Caco-2 (cell line): ENCODE measurements at regions not wholly inside any gene's neighbourhood (a gene's known extent, or its start where the extent isn't known, plus 50 kb on each side); places are given as distances from the start of the nearest gene placed in this dataset.

ENCODE experiments used
- BruUV-seq: library from RNA; stranded (reverse); fragments of 400-500 nt; replicated peaks from 2 replicates; lab custom pipeline; 2021; lab: Mats Ljungman, UMichigan
- CTCF ChIA-PET: fragments of 300-600 bp; sonication (Branson Sonifier 250); formaldehyde crosslinking; loops from one replicate; lab custom pipeline; 2022; ENCODE audit warnings: antibody characterized with exemption; lab: Charles Lee
- POLR2A ChIA-PET: fragments of 300-600 bp; sonication (Branson Sonifier 250); formaldehyde crosslinking; loops from one replicate; lab custom pipeline; 2022; ENCODE audit warnings: antibody characterized with exemption; lab: Charles Lee
- DNase-seq, 2 experiments: peaks; one replicate each; pipeline versions ENCODE4 v3.0.0 to v3.0.0-alpha.2; 2020 to 2022
- H3K27me3 ChIP-seq: replicated peaks from 2 replicates; pipeline ENCODE4 v1.6.0; 2011; ENCODE audit warnings: low read length; ENCODE audit not compliant: control insufficient read depth, insufficient read depth
- H3K36me3 ChIP-seq: 2 replicates; pipeline ENCODE4 v1.5.1; 2011; ENCODE audit warnings: low read length; ENCODE audit not compliant: control insufficient read depth, insufficient read depth
- H3K4me1 ChIP-seq: fragments of 250-450 bp; sonication (Bioruptor Pico); 2 replicates; pipeline ENCODE4 v1.5.1; 2020; ENCODE audit warnings: mild to moderate bottlenecking
- H3K4me3 ChIP-seq: 2 replicates; pipeline ENCODE4 v1.5.1; 2011; ENCODE audit warnings: low read depth, mild to moderate bottlenecking, control low read depth, low read length
- H3K9me3 ChIP-seq: fragments of 250-450 bp; sonication (Bioruptor Pico); 2 replicates; pipeline ENCODE4 v1.5.1; 2020; ENCODE audit warnings: mild to moderate bottlenecking, moderate library complexity
- H3K27ac Mint-ChIP-seq: one replicate; pipeline ENCODE4 v1.8.0; 2022; ENCODE audit warnings: mixed read lengths; ENCODE audit not compliant: unreplicated experiment
- H3K27me3 Mint-ChIP-seq: one replicate; pipeline ENCODE4 v1.8.0; 2022; ENCODE audit warnings: mixed read lengths; ENCODE audit not compliant: insufficient read depth, unreplicated experiment
- H3K36me3 Mint-ChIP-seq: one replicate; pipeline ENCODE4 v1.8.0; 2022; ENCODE audit warnings: mild to moderate bottlenecking, mixed read lengths; ENCODE audit not compliant: insufficient read depth, unreplicated experiment
- H3K4me1 Mint-ChIP-seq: one replicate; pipeline ENCODE4 v1.8.0; 2022; ENCODE audit warnings: low read depth, mixed read lengths; ENCODE audit not compliant: unreplicated experiment
- H3K4me3 Mint-ChIP-seq: one replicate; pipeline ENCODE4 v1.8.0; 2022; ENCODE audit warnings: mild to moderate bottlenecking, moderate library complexity, mixed read lengths; ENCODE audit not compliant: unreplicated experiment
- H3K9me3 Mint-ChIP-seq: one replicate; pipeline ENCODE4 v1.8.0; 2022; ENCODE audit warnings: mixed read lengths; ENCODE audit not compliant: unreplicated experiment
- intact Hi-C: fragments of 100-400 bp; cut with micrococcal nuclease; formaldehyde crosslinking; loops from one replicate; pipeline ENCODE4 v1.10.0; 2022; ENCODE audit not compliant: unreplicated experiment
- TF ChIP-seq, protein P1 (sequence below), 2 experiments: fragments of 200-600 bp in 1 of 2; IDR thresholded peaks; 1 replicate in 1 of 2; 2 replicates in 1 of 2; pipeline versions ENCODE4 v1.5.1 to v1.8.0; 2011 to 2022; ENCODE audit warnings: antibody characterized with exemption in 1 of 2, control low read depth in 1 of 2, inconsistent platforms in 1 of 2, low read depth in 1 of 2, low read length in 1 of 2, mild to moderate bottlenecking in 1 of 2, moderate library complexity in 1 of 2; ENCODE audit not compliant: insufficient read depth in 1 of 2, severe bottlenecking in 1 of 2, unreplicated experiment in 1 of 2

DNA sequence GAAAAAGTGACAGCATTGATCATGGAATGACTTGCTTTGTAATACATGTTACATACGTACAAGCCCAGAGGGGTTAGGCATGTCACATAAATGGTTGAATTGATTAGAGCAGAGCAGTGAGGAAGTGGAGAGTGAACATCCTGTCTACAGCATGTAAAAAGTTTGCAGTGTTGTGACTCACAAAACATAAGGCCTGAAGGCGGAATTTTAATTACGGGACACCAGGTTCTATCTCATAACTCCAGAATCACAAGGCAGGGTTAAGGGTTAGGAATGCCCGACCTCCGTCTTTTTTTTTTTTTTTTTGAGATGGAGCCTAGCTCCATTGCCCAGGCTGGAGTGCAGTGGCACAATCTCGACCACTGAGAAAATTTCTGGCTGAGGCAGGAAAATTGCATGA is 83.9 kb downstream of the MUC16 start:
- Mint-ChIP-seq H3K4me1 (no peaks in the 10 kb centered on the region), H3K27me3 (no peaks in the 10 kb centered on the region), H3K9me3 (peaks cover 26% of the 10 kb centered on the region), H3K27ac (no peak overlapping the region), H3K4me3 (no peak overlapping the region), H3K36me3 (no peaks in the 10 kb centered on the region)
- intact Hi-C loops: no loop called here
- H3K9me3 ChIP-seq: no peaks in the 10 kb centered on the region
- H3K4me3 ChIP-seq: no peak overlapping the region
- BruUV-seq: no TSS peak
- ChIA-PET CTCF (no interaction called here), POLR2A (no interaction called here)
- DNase-seq: no peak
- H3K36me3 ChIP-seq: no peaks in the 10 kb centered on the region
- no peaks in the 10 kb centered on the region for H3K4me1 ChIP-seq
- TF ChIP-seq, protein P1, sequence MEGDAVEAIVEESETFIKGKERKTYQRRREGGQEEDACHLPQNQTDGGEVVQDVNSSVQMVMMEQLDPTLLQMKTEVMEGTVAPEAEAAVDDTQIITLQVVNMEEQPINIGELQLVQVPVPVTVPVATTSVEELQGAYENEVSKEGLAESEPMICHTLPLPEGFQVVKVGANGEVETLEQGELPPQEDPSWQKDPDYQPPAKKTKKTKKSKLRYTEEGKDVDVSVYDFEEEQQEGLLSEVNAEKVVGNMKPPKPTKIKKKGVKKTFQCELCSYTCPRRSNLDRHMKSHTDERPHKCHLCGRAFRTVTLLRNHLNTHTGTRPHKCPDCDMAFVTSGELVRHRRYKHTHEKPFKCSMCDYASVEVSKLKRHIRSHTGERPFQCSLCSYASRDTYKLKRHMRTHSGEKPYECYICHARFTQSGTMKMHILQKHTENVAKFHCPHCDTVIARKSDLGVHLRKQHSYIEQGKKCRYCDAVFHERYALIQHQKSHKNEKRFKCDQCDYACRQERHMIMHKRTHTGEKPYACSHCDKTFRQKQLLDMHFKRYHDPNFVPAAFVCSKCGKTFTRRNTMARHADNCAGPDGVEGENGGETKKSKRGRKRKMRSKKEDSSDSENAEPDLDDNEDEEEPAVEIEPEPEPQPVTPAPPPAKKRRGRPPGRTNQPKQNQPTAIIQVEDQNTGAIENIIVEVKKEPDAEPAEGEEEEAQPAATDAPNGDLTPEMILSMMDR (IDR thresholded peaks at IDR 0.05; ENCODE audit: insufficient read depth in 1 of 2, low read depth in 1 of 2, low read length in 1 of 2, severe bottlenecking in 1 of 2, unreplicated experiment in 1 of 2): no peak
- no peaks in the 10 kb centered on the region for H3K27me3 ChIP-seq

DNA sequence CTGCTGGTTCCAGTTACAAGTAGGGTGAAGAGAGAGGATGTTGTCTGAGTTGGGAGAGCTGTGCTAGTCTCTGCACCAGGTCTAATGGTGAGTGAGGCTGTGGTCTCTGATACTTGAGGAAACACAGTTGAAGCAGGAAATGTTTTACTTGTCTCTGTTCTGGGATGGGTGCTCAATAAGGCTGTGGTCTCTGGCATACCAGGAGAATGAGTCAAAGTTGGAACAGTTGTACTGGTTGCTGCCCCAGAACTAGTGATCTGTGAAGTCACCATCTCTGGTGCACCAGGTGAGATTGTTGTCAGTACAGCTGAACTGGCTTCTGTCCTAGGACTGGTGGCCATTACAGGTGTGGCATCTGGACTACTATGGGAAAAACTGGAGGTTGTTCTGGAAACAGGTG is 74.7 kb downstream of the MUC16 start:
- TF ChIP-seq, protein P1 (IDR thresholded peaks at IDR 0.05; ENCODE audit: insufficient read depth in 1 of 2, low read depth in 1 of 2, low read length in 1 of 2, severe bottlenecking in 1 of 2, unreplicated experiment in 1 of 2): no peak
- Mint-ChIP-seq H3K4me1 (no peaks in the 10 kb centered on the region), H3K36me3 (no peaks in the 10 kb centered on the region), H3K27ac (no peak overlapping the region), H3K4me3 (no peak overlapping the region), H3K9me3 (peaks cover 66% of the 10 kb centered on the region), H3K27me3 (peaks cover 4% of the 10 kb centered on the region)
- no peak for DNase-seq
- POLR2A ChIA-PET: no interaction called here
- H3K4me1 ChIP-seq: no peaks in the 10 kb centered on the region
- no peaks in the 10 kb centered on the region for H3K36me3 ChIP-seq
- intact Hi-C loops: no loop called here
- H3K9me3 ChIP-seq: 0 out of 2 replicates have a peak, but pooled peaks cover 2% of the 10 kb centered on the region
- BruUV-seq: no TSS peak
- CTCF ChIA-PET: no interaction called here
- H3K4me3 ChIP-seq: no peak overlapping the region
- no peaks in the 10 kb centered on the region for H3K27me3 ChIP-seq

DNA sequence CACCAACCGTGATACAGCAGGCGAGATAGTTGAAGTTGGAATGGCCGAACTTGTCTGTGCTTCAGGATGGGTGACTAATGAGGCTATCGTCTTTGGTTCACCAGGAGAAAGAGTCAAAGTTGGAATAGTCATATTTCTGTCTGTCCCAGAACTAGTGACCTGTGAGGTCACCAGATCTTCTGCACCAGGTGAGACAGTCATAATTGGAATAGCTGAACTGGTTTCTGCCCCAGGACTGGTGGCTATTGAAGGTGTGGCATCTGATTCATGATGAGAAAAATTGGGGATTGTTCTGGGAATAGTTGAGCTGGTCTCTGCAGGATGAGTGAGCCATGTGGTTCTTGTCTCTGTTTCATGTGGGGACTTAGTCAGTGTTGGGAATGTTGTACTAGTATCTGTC is 71.6 kb downstream of the MUC16 start:
- no peak for DNase-seq
- Mint-ChIP-seq H3K4me1 (no peaks in the 10 kb centered on the region), H3K27ac (no peak overlapping the region), H3K9me3 (peaks cover 54% of the 10 kb centered on the region), H3K36me3 (no peaks in the 10 kb centered on the region), H3K27me3 (no peaks in the 10 kb centered on the region), H3K4me3 (no peak overlapping the region)
- no peaks in the 10 kb centered on the region for H3K36me3 ChIP-seq
- intact Hi-C loops: no loop called here
- TF ChIP-seq, protein P1 (IDR thresholded peaks at IDR 0.05; ENCODE audit: insufficient read depth in 1 of 2, low read depth in 1 of 2, low read length in 1 of 2, severe bottlenecking in 1 of 2, unreplicated experiment in 1 of 2): no peak
- ChIA-PET POLR2A (no interaction called here), CTCF (no interaction called here)
- H3K4me1 ChIP-seq: no peaks in the 10 kb centered on the region
- 0 out of 2 replicates have a peak, but pooled peaks cover 6% of the 10 kb centered on the region for H3K9me3 ChIP-seq
- H3K27me3 ChIP-seq: no peaks in the 10 kb centered on the region
- H3K4me3 ChIP-seq: no peak overlapping the region
- no TSS peak for BruUV-seq
